ENCODE measurements at regions not wholly inside any gene's neighbourhood (a gene's known extent, or its start where the extent isn't known, plus 50 kb on each side); places are given as distances from the start of the nearest gene placed in this dataset.

DNA sequence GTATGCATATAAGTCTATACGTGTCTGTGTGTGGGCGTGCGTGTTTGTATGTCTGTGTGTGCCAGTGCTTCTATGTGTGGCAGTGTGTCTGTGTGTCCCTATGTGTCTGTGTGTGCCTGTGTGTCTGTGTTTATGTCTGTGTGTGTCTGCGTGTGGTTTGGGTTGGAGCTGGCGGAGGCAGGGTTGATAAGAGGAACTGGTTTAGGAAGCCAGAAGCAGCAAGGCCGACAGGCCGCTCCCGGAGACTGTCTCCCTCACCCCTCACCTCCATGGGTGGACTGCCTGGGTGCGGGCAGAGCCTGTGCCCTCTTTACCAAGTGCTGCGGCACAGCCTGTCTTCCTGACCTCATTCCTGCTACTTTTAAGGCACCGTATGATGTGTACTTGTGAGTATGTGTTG lies 327.1 kb upstream of the B3GAT1 start:
- no peaks in the 10 kb centered on the region for H3K9me3 Mint-ChIP-seq
- no peaks in the 10 kb centered on the region for H3K4me1 Mint-ChIP-seq
- no peaks in the 10 kb centered on the region for H3K27me3 Mint-ChIP-seq
- no peak overlapping the region for H3K27ac Mint-ChIP-seq
- H3K4me3 Mint-ChIP-seq: no peak overlapping the region
- no peaks in the 10 kb centered on the region for H3K36me3 Mint-ChIP-seq

DNA sequence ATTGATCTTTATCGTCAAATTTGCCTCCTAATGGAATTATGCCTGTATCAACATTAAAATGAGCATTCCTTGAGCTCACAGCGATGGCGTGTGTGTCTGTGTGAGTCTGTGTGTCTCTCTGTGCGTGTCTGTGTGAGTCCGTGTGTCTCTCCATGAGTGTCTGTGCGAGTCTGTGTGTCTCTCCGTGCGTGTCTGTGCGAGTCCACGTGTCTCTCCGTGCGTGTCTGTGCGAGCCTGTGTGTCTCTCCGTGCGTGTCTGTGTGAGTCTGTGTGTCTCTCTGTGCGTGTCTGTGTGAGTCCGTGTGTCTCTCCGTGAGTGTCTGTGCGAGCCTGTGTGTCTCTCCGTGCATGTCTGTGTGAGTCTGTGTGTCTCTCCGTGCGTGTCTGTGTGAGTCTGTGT lies 326.5 kb upstream of the B3GAT1 start:
- Mint-ChIP-seq H3K9me3 (no peaks in the 10 kb centered on the region), H3K4me3 (no peak overlapping the region), H3K27me3 (no peaks in the 10 kb centered on the region), H3K4me1 (no peaks in the 10 kb centered on the region), H3K27ac (no peak overlapping the region), H3K36me3 (no peaks in the 10 kb centered on the region)

DNA sequence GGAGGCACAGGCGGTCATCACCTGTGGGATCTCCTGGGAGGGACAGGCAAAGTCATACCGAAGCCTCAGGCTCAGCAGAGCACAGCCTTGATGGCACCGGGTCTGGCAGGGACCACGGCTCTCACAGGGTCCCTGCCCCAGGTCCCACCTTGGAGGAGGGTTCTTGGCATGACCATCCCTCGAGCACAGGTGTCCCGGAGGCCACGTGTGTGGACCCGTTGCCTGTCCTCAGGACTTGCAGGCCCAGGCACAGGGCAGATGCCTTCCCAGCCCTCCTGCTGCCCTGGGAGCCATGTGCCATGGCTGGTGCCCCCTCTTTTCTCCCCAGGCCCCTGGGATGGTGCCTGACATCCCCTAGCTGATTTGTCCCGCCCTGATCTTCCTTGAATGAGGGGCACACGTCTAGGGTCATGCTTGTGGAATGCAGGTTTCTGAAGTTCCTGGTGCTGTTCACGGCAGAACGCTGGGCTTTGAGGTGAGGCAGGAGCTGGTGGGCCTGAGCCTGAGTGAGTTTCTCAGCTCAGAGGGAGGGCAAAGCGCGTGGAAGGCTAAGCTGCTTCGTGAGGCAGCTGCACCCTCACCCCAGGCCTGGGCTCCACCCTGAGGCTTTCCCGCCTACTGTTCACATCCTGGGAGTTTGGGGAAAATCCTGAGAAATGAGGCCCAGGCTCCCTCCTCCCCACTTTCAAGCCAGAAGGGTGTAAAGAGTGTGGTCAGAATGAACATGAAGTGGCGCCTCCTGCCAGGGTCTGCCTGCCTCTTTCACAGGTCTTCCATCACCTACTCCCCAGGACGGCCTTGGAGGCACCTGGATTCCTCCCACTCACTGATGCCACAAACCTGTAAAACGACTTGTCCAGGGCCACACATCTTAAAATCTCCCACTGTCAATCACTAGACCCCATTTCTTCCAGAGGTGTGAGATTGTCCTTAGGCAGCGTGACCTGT lies 325.8 kb upstream of the B3GAT1 start:
- Mint-ChIP-seq H3K27ac (no peak overlapping the region), H3K36me3 (no peaks in the 10 kb centered on the region), H3K4me3 (no peak overlapping the region), H3K27me3 (no peaks in the 10 kb centered on the region), H3K4me1 (no peaks in the 10 kb centered on the region), H3K9me3 (no peaks in the 10 kb centered on the region)

DNA sequence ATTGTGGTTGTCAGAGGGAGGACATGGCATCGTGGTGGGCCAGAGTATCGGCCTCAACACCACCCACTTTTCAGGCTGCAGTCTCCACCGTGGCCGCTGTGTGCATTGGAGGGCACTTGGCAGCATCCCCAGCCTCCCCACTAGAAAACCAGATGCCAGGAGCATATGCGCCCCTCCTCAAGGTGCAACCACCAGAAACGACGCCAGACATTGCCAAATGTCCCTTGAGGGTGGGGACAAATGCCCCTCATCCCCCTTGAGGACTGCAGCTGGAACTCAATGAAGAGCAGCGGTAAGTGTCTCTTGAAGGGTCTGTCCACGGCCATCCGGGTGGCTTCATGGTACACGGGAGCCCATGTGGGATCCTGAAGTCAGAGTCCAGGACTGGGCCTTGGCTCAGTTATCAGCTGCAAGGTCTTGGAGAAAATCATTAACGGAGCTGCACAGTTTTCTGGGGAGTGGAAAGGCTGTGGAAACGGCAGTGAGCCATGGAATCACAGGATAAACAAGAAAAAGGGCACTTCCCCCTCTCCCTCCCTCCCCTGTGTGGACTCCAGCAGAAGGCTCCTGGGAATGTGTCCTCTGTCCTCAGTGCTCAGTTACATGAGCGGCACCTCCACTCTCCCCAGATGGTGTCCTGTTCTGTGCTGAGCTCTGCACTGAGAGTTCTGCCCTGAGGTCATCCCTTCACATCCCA lies 324.4 kb upstream of the B3GAT1 start:
- Mint-ChIP-seq H3K27ac (no peak overlapping the region), H3K36me3 (no peaks in the 10 kb centered on the region), H3K9me3 (no peaks in the 10 kb centered on the region), H3K4me1 (no peaks in the 10 kb centered on the region), H3K4me3 (no peak overlapping the region), H3K27me3 (no peaks in the 10 kb centered on the region)

DNA sequence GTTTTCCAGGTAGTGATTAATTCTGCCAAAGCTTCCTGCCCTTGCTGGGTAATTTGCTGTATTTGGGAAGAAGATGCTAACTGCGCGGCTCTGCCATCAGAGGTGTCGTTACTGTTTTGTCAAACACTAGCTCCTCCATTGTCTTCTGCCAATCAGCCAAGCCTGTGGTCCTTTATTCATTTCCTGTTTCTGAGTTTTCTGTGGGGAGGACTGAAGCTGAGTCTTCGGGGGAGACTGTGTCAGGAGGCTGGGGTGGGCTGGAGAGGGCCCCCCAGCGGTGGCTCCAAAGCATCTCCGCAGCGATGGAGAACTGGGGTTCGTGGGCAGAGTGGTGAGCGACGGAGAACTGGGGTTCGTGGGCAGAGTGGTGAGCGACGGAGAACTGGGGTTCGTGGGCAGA lies 322.9 kb upstream of the B3GAT1 start:
- H3K36me3 Mint-ChIP-seq: no peaks in the 10 kb centered on the region
- H3K4me1 Mint-ChIP-seq: no peaks in the 10 kb centered on the region
- no peak overlapping the region for H3K27ac Mint-ChIP-seq
- H3K4me3 Mint-ChIP-seq: no peak overlapping the region
- no peaks in the 10 kb centered on the region for H3K9me3 Mint-ChIP-seq
- H3K27me3 Mint-ChIP-seq: no peaks in the 10 kb centered on the region

DNA sequence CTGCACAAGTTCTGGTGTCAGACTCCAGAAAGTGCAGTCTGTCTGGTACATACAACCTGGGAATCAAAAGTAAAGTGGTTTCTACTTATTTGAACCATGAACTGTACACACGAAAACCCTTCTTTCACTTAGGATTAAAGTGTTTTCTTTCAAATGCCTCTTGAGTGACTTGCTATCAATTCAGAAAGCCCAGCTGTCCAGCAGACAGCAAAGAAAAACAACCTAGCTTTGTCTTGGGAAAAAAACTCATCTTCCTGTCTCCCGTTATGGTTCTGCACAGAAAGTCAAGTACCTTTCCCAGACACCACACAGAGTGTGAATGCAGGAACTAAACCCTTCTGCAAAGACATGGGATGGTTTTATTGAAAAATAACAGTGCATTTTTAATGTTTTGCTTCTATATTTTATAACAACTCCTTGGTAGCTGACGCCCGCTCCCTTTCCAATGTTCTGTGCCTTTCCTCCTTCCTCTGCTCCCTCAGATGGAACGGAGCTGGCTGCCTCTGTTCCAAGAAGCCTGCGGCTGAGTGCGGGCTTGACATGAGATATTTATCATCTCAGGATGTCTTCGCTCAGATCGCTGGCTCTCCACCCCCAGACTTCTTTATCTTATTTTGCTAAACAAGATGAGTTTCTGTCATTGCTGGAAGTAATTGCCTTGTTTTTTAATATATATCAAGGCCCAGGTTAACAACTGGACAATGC lies 322.3 kb upstream of the B3GAT1 start:
- H3K27me3 Mint-ChIP-seq: no peaks in the 10 kb centered on the region
- H3K4me1 Mint-ChIP-seq: no peaks in the 10 kb centered on the region
- no peak overlapping the region for H3K4me3 Mint-ChIP-seq
- H3K36me3 Mint-ChIP-seq: no peaks in the 10 kb centered on the region
- no peak overlapping the region for H3K27ac Mint-ChIP-seq
- no peaks in the 10 kb centered on the region for H3K9me3 Mint-ChIP-seq

DNA sequence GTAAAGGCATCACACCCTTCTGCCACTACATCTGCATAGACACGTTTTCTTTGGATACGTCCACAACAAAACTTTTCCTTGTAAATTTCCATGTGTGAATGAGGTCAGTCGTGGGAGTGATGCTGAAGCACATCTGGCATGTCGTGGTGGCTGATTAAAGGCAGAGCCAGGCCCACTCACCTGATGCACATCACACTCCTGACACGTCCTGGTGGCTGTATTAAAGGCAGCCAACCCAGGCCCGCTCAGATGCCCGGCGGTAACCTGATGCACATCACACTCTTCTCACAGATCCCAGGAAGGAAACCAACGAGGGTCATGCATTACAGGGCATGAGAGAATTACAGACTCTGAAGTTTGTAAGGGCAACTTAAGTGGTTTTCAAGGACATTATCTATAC lies 321.6 kb upstream of the B3GAT1 start:
- H3K27ac Mint-ChIP-seq: no peak overlapping the region
- H3K9me3 Mint-ChIP-seq: no peaks in the 10 kb centered on the region
- H3K36me3 Mint-ChIP-seq: no peaks in the 10 kb centered on the region
- no peaks in the 10 kb centered on the region for H3K4me1 Mint-ChIP-seq
- no peak overlapping the region for H3K4me3 Mint-ChIP-seq
- H3K27me3 Mint-ChIP-seq: no peaks in the 10 kb centered on the region

DNA sequence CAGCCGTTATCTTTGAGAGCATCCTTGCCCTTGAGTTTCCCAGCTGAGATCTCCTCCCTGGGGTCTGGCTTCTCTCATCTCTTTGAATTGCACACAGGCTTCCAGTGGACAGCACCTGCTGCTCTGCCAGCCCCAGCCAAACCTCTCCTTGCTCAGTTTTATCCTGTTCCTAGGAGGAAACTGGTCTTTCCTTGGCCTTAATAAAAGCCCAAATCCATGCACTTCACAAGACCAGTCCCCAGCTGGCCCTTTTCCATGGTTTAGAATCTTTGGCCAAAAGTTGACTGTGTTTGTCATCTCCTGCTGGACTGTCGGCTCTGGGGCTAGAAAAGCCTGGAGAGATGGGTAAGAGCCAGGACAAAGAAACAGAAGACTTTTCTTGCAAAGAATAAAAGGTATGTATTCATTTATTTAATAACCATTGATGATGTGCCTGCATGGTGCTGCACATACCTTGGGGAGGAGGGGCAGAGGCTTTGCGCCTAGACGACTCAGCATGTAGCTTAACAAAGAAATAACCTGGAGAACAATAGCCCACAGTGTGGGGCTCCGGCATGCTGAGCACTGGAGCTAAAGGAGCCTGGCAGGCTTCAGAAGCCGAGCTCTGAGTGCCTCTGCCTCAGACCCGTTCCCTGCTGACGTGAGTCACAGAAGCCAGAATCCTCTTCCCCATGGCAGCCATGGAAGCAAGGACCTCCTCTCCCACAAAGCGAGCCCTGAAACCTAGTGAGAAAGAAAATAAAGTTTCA lies 319.3 kb upstream of the B3GAT1 start:
- no peaks in the 10 kb centered on the region for H3K4me1 Mint-ChIP-seq

DNA sequence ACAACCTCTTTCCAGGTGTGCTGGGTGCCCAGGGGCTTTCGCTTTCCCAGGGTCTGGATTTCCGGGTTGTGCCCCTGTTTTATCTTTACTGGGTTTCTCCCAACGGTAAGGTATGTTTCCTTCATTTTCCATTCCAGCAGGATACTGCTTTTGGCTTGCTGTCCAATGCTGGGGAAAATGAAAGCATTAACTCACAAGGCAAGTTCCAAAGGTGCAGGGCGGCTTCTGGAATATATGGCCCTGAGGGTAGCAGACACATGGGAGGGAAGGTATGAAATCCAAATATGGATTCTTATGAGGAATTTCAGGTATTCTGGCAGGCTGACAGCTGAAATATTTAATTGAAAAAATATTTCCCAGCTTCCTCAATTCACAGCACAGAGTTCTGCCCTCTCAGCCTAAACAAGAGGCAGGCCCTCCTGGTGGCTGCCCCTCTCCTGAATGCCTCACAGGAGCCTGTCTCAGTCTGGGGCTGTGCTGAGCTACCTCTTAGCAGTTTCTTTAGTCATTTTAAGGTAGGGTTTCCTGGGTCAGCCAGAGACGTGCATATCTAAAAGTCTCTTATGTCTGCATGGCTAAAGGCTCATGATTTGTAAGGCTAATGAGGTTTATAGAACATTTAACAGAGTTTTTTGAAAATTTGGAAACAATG lies 318.6 kb upstream of the B3GAT1 start:
- H3K36me3 Mint-ChIP-seq: no peaks in the 10 kb centered on the region
- H3K27me3 Mint-ChIP-seq: peaks cover 3% of the 10 kb centered on the region
- H3K27ac Mint-ChIP-seq: no peak overlapping the region
- no peaks in the 10 kb centered on the region for H3K9me3 Mint-ChIP-seq
- no peaks in the 10 kb centered on the region for H3K4me1 Mint-ChIP-seq
- no peak overlapping the region for H3K4me3 Mint-ChIP-seq

More for the DNA sequence above, 319.3 kb upstream of the B3GAT1 start:
- Mint-ChIP-seq H3K27me3 (peaks cover 3% of the 10 kb centered on the region), H3K9me3 (no peaks in the 10 kb centered on the region), H3K36me3 (no peaks in the 10 kb centered on the region), H3K4me3 (no peak overlapping the region), H3K27ac (no peak overlapping the region)

DNA sequence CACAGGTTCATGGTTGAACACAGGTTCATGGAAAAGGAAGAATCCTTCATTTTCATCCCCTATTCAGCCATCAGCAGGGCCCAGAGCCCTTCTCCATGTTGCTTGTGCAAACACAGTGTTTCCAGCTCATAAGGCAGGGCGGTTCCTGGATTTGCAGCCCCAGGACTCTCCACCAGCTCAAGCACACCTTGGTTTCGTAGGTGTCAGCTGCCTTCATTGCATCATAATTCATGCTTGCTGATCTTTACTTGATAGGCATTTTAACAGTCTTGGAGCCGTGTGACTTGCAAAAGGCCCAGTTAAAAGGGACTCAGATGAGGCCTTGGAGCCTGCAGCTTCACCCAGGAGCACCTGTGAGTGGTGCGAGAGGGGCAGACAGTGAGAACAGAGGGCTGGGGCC lies 318.1 kb upstream of the B3GAT1 start:
- no peaks in the 10 kb centered on the region for H3K4me1 Mint-ChIP-seq
- no peak overlapping the region for H3K4me3 Mint-ChIP-seq
- peaks cover 6% of the 10 kb centered on the region for H3K27me3 Mint-ChIP-seq
- H3K9me3 Mint-ChIP-seq: no peaks in the 10 kb centered on the region
- H3K36me3 Mint-ChIP-seq: no peaks in the 10 kb centered on the region
- no peak overlapping the region for H3K27ac Mint-ChIP-seq

DNA sequence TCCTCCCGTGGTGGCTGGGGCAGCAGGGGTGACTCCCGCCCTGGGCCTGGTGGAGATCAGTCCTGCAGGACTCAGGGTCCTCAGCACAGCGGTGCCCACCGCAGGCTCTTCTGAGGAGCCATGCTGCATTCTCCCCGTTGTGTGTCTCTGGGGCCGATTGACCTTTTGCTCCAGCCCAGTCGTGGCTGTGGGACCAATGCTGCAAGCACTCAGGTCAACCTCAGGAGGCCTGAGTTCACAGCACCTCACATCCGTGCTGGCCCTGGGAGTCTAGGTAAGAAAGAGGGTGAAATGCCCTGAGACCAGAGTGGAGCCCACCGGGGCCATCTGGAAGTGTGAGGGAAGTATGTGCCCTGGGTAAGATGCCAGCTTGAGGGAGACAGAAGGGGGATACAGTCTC lies 316.1 kb upstream of the B3GAT1 start:
- H3K36me3 Mint-ChIP-seq: no peaks in the 10 kb centered on the region
- H3K4me3 Mint-ChIP-seq: no peak overlapping the region
- peaks cover 10% of the 10 kb centered on the region for H3K27me3 Mint-ChIP-seq
- H3K27ac Mint-ChIP-seq: no peak overlapping the region
- no peaks in the 10 kb centered on the region for H3K9me3 Mint-ChIP-seq
- no peaks in the 10 kb centered on the region for H3K4me1 Mint-ChIP-seq

DNA sequence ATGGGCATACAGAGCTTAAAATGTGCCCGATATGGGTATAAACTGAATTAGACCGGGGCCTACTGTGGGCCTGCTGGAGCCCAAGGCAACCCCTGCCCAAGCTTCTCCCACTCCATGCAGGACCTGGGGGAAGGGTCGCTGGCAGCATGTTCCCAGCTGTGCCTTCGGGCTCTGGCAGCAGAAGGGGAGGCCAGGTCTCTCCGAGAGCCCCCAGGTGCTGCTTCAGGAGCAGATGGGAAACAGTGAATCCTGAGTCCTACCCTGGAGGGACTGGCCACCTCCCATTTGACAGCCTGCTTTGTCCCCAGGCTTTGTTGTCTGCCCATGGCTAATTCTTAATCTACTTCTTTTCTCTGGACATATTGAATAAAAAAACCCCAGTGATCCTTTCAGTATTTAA lies 315.6 kb upstream of the B3GAT1 start:
- Mint-ChIP-seq H3K4me1 (no peaks in the 10 kb centered on the region), H3K27ac (no peak overlapping the region), H3K4me3 (no peak overlapping the region), H3K27me3 (peaks cover 10% of the 10 kb centered on the region), H3K9me3 (no peaks in the 10 kb centered on the region), H3K36me3 (no peaks in the 10 kb centered on the region)

DNA sequence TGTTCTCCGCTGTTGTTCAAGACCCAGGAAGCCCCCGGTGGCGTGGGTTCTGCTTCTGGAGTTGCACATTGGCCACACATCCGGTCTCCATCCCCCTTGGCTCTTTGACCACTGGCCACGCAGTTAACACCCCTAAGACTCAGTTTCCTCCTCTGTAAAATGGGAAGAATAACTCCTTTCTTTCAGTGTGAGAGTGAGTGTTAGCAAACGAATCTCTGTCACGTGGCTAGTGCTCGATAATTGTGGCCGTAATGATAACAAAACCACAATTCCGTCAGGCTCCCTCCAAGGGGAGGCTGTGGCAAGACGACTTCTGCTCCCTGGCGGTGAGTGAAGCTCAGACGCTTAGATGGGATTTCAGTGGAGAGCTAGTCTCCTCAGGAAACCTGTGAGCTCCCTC lies 315.2 kb upstream of the B3GAT1 start:
- Mint-ChIP-seq H3K9me3 (no peaks in the 10 kb centered on the region), H3K4me3 (no peak overlapping the region), H3K36me3 (no peaks in the 10 kb centered on the region), H3K27me3 (peaks cover 10% of the 10 kb centered on the region), H3K27ac (no peak overlapping the region), H3K4me1 (no peaks in the 10 kb centered on the region)

DNA sequence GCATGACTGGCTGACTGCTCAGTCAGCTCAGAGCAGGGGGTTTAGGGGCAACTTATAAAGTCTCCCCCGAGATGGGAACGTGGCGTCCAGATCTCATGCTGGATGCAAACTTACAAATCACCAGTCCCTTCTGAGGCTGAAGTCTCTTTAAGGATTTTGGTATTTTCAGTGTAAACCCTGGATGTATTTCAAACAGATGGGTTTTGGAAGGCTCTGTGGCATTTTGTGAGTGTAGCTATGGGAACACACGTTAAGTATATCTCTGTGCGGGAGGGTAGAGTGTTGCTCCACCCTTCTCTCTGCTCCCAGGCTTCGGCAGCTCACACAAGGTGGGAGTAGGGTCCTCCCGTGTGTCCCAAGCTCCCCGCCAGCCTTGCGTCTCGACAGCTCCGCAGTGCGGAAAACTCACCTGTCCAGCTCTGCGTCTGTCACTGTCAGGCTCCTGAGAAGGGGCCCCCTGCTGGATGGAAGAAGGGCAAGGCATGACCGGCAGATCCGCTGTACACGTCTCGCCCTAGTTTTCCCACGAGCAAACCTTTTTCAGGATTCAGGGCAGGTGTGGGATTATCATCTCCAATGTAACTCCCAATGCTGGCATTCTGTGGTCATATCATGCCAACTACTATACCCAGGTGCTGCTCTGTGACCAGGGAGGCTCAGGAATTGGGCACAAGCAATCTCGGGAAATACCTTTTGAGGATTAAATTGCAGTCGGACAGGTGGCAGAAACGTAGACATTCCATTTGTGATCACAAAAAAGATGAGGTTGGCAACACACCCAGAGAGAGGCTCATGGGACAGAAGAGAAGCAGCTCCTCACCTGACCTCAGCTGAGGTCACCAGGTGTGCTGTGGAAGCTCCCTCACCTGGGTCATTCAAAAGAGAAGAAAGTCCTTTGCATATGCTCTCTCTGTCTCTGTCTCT lies 313.9 kb upstream of the B3GAT1 start:
- H3K4me3 Mint-ChIP-seq: no peak overlapping the region
- no peaks in the 10 kb centered on the region for H3K4me1 Mint-ChIP-seq
- peaks cover 11% of the 10 kb centered on the region for H3K27me3 Mint-ChIP-seq
- no peaks in the 10 kb centered on the region for H3K36me3 Mint-ChIP-seq
- no peak overlapping the region for H3K27ac Mint-ChIP-seq
- no peaks in the 10 kb centered on the region for H3K9me3 Mint-ChIP-seq
